ENCODE measurements at regions not wholly inside any gene's neighbourhood (a gene's known extent, or its start where the extent isn't known, plus 50 kb on each side); places are given as distances from the start of the nearest gene placed in this dataset.

DNA sequence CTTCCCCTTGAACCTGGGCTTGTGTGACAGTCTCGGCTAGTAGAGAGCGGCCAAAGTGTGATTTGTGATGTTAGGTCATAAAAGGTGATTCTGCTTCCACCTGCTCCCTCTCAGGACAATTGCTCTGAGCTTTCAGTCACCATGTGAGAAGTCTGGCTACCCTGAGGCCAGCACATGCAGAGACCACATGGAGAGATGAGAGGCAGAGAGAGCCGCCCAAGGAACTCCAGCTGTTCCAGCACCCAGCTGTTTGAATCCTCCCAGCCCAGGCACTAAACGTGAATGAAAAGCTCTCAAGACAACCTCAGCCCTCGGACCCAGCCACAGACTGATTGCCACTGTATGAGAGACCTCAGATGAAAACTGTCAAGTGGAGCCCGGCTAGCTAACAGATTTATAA, 143.4 kb upstream of the EEF1E1 start:
- no peaks in the 10 kb centered on the region for H4K20me1 ChIP-seq (ENCODE audit: insufficient read depth, low read length)
- H3K27ac ChIP-seq (ENCODE audit: low read length): no peak overlapping the region
- H3K4me2 ChIP-seq (ENCODE audit: low read depth, low read length): no peak overlapping the region
- no peaks in the 10 kb centered on the region for H3K9me2 ChIP-seq (replicated peaks; ENCODE audit: insufficient read depth, low read length)
- H3F3A ChIP-seq (ENCODE audit: insufficient read depth, low read length): no peaks in the 10 kb centered on the region
- TF ChIP-seq EZH2phosphoT487 (IDR thresholded peaks at IDR 0.05; ENCODE audit: low read length) (no peak), EZH2 (optimal IDR thresholded peaks at IDR 0.05; ENCODE audit: low read depth, low read length) (no peak)
- TF ChIP-seq, protein P1, sequence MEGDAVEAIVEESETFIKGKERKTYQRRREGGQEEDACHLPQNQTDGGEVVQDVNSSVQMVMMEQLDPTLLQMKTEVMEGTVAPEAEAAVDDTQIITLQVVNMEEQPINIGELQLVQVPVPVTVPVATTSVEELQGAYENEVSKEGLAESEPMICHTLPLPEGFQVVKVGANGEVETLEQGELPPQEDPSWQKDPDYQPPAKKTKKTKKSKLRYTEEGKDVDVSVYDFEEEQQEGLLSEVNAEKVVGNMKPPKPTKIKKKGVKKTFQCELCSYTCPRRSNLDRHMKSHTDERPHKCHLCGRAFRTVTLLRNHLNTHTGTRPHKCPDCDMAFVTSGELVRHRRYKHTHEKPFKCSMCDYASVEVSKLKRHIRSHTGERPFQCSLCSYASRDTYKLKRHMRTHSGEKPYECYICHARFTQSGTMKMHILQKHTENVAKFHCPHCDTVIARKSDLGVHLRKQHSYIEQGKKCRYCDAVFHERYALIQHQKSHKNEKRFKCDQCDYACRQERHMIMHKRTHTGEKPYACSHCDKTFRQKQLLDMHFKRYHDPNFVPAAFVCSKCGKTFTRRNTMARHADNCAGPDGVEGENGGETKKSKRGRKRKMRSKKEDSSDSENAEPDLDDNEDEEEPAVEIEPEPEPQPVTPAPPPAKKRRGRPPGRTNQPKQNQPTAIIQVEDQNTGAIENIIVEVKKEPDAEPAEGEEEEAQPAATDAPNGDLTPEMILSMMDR (IDR thresholded peaks at IDR 0.05; ENCODE audit: low read length): no peak
- H3K4me1 ChIP-seq (ENCODE audit: low read length): 0 out of 2 replicates have a peak, but pooled peaks cover under 1% of the 10 kb centered on the region
- DNase-seq: no peak
- H3K79me2 ChIP-seq (ENCODE audit: low read length): no peaks in the 10 kb centered on the region
- no peak overlapping the region for H3K9ac ChIP-seq (ENCODE audit: low read length)
- no peaks in the 10 kb centered on the region for H3K27me3 ChIP-seq (replicated peaks; ENCODE audit: insufficient read depth, low read length)
- H3K36me3 ChIP-seq (replicated peaks; ENCODE audit: insufficient read depth, low read length): no peaks in the 10 kb centered on the region
- no peaks in the 10 kb centered on the region for H3K9me3 ChIP-seq (replicated peaks; ENCODE audit: insufficient read depth, low read length)
- H3K4me3 ChIP-seq (ENCODE audit: low read length): no peak overlapping the region
- H2AFZ ChIP-seq (ENCODE audit: low read length): no peak overlapping the region

DNA sequence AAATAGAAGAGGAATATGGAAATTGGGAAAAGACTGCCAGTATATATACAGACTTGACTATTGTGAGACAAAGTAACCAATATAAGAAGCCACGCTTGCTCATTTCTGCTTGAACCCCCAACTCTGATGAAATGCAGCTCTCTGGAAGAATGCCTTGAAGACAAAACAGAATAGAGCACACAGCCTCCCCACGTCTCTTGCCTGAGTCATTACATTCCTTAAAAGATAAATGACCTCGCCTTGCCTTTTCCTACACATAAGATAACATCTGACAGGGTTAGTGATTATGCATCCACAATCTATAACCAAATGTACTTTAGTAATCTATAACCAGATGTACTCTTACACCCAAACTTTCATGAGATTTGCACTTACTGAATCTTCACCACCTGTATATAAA, 141.1 kb upstream of the EEF1E1 start:
- no peaks in the 10 kb centered on the region for H3K27me3 ChIP-seq (replicated peaks; ENCODE audit: insufficient read depth, low read length)

DNA sequence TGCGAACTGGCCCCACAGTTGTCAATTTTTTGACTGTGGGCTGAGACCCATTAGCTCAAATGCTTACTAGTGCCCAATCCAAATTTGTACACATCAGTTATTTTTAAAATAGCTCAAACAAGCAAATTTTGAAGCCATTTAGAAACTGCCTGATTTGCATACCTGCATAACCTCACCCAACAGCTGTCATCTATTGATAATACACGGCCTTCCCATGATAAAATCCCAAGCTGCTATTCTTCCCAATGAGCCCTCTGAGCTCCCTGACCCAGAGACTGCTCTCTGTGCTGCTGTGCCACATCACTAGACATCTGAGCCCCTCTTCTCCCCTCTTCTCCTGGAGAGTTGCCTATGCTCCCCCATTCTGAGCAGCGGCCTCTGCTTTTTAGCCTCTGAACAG, 140.5 kb upstream of the EEF1E1 start:
- Histone ChIP-seq H3K9me3 (replicated peaks; ENCODE audit: insufficient read depth, low read length) (no peaks in the 10 kb centered on the region), H3K27me3 (replicated peaks; ENCODE audit: insufficient read depth, low read length) (no peaks in the 10 kb centered on the region), H2AFZ (ENCODE audit: low read length) (no peak overlapping the region), H3K36me3 (replicated peaks; ENCODE audit: insufficient read depth, low read length) (no peaks in the 10 kb centered on the region), H3K4me1 (ENCODE audit: low read length) (peaks cover 7% of the 10 kb centered on the region; the same call in 1 of the 2 replicates), H4K20me1 (ENCODE audit: insufficient read depth, low read length) (no peaks in the 10 kb centered on the region), H3K79me2 (ENCODE audit: low read length) (no peaks in the 10 kb centered on the region), H3K27ac (ENCODE audit: low read length) (no peak overlapping the region), H3F3A (ENCODE audit: insufficient read depth, low read length) (no peaks in the 10 kb centered on the region), H3K9ac (ENCODE audit: low read length) (no peak overlapping the region), H3K9me2 (replicated peaks; ENCODE audit: insufficient read depth, low read length) (no peaks in the 10 kb centered on the region), H3K4me3 (ENCODE audit: low read length) (no peak overlapping the region), H3K4me2 (ENCODE audit: low read depth, low read length) (no peak overlapping the region)
- no peak for DNase-seq
- TF ChIP-seq, protein P1 (IDR thresholded peaks at IDR 0.05; ENCODE audit: low read length): no peak
- no peak for TF ChIP-seq EZH2phosphoT487 (IDR thresholded peaks at IDR 0.05; ENCODE audit: low read length)

More for the DNA sequence above, 141.1 kb upstream of the EEF1E1 start:
- Histone ChIP-seq H3K4me2 (ENCODE audit: low read depth, low read length) (no peak overlapping the region), H3K36me3 (replicated peaks; ENCODE audit: insufficient read depth, low read length) (no peaks in the 10 kb centered on the region), H3F3A (ENCODE audit: insufficient read depth, low read length) (no peaks in the 10 kb centered on the region), H3K4me1 (ENCODE audit: low read length) (peaks cover 7% of the 10 kb centered on the region; the same call in 1 of the 2 replicates), H3K9me3 (replicated peaks; ENCODE audit: insufficient read depth, low read length) (no peaks in the 10 kb centered on the region), H3K79me2 (ENCODE audit: low read length) (no peaks in the 10 kb centered on the region), H3K9me2 (replicated peaks; ENCODE audit: insufficient read depth, low read length) (no peaks in the 10 kb centered on the region), H3K27ac (ENCODE audit: low read length) (no peak overlapping the region), H4K20me1 (ENCODE audit: insufficient read depth, low read length) (no peaks in the 10 kb centered on the region), H2AFZ (ENCODE audit: low read length) (no peak overlapping the region), H3K9ac (ENCODE audit: low read length) (no peak overlapping the region), H3K4me3 (ENCODE audit: low read length) (no peak overlapping the region)
- no peak for DNase-seq
- no peak for TF ChIP-seq EZH2phosphoT487 (IDR thresholded peaks at IDR 0.05; ENCODE audit: low read length)
- no peak for TF ChIP-seq EZH2 (optimal IDR thresholded peaks at IDR 0.05; ENCODE audit: low read depth, low read length)
- TF ChIP-seq, protein P1 (IDR thresholded peaks at IDR 0.05; ENCODE audit: low read length): no peak
